Right renal cortex interstitium (tissue), 3 donors: ENCODE measurements at regions not wholly inside any gene's neighbourhood (a gene's known extent, or its start where the extent isn't known, plus 50 kb on each side); places are given as distances from the start of the nearest gene placed in this dataset.

Source experiments
- DNase-seq, 3 donors: peaks; one replicate each; pipeline ENCODE4 v3.0.0-alpha.2; 2013; ENCODE audit warnings: low read depth in 3 of 3, low spot score in 2 of 3

- no peak for DNase-seq
Observed at GRCh38 chr13:58869566-58869965, 1238.0 kb downstream of the PCDH17 start.

GRCh38 chr13:58876473-58876872 is 1244.9 kb downstream of the PCDH17 start:
- no peak for DNase-seq

DNA sequence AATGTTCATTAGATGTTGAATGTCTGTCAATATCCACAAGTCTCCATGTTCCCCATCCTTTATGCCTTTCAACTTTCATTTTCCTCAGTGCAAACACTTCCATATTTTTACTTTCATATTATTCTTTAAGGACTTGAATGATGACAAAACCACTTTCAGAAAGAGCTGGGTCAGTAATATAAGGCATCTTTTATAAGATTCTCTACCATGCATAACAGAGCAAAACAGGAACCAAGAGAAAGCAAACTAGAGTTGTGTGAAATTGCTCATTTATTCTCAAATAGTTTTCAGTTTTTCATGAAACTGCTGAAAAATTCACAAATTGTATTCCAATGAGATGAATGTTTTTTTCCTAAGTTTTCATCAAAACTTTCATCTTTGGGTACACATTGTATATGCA is 1247.6 kb downstream of the PCDH17 start:
- DNase-seq, result no peak

DNA sequence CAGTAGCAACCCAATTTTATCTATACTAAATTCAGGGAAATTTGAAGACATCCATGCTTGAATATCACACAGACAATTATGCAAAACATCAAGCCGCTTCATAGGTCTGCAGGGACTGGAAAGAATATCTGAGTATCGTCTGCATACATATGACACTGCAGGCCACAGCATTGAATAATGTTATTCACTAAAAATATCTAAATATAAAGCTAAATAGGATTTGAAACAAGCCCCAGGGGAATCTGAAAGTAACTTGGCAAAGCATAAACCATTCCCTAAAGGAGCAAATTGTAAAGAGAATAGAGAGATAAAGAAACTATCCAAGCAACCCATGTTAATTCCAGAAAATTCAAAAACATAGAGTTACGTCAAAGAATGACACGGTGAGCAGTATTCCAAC is 1251.0 kb downstream of the PCDH17 start:
- DNase-seq, result no peak

DNA sequence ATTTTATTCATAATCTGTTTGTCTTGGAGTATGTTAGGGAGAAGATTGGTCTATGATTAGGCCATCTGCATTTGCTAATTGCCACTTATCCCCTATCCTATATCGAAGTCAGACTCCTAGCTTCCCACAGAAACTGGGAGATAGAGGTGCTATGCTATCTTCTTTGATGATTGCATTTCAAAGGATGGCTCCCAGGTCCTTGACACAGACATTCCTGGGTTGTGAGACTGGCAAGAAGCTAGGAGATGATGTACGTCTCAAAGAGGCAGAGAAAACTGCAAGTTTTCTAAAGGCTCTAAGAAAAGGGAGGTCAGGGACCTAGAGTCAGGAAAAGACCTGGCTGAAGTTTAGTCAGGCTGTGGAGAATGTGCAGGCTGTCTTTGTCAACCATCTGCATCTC is 1251.9 kb downstream of the PCDH17 start:
- no peak for DNase-seq

DNA sequence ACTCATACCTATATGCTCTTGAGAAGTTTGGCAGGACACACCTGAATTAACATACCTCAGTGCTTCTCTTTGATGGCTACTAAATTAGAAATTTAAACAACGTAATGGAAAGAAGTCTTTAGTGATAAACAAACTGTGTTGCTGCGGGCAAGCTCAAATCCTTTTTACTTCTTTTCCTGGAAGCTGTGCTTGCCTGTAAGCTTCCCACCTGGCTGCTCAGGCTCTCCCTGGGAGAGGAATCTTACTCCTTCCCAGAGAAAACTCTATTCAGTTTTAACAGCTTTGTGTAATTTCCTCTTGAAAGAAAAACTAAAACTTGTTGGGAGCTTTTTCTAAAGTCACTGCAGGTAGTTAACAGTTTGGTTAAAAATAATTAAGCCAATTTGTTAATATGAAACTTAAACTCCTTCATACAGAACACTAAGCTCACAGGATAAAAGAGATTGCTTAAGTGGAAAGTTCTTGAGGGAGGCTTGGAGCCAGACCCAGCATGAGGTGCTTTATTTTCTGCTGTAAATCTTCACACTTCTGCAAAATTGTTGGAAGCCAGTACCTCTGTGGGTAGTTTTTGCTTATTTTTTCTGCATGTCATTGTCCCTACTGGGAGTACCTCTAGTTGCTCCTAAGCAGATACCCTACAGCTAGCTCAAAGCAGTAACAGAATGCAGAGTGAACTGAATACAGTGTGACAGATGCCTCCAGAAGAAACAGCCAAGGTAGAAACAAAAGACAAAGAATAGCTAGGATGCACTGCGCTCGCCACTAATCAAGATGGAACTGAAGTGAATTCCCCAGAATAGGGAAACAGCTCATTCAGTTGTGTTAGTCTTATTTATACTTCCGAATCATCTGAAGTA is 1253.0 kb downstream of the PCDH17 start:
- DNase-seq, result peak in 2 of 3 donors; percentile 7

DNA sequence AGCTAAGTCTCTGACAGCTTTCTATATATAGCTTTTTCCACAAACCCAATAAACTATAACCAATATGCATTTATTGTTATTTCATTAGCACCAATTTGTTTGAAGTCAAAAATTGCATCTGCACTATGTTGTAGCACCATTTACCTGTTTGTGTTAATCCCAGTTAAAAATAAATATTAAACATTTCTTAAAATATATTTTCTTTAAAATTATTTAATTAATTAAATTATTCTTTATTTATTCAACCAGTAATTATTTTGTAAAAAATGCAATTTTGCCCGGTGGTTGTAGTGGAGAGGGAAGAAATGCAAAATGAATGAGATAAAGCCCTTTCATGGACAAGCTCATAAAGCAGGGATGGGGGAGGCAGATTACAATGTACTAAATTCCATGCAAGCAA is 1257.9 kb downstream of the PCDH17 start:
- DNase-seq, result no peak

GRCh38 chr13:58893396-58893795 is 1261.9 kb downstream of the PCDH17 start:
- no peak for DNase-seq

DNA sequence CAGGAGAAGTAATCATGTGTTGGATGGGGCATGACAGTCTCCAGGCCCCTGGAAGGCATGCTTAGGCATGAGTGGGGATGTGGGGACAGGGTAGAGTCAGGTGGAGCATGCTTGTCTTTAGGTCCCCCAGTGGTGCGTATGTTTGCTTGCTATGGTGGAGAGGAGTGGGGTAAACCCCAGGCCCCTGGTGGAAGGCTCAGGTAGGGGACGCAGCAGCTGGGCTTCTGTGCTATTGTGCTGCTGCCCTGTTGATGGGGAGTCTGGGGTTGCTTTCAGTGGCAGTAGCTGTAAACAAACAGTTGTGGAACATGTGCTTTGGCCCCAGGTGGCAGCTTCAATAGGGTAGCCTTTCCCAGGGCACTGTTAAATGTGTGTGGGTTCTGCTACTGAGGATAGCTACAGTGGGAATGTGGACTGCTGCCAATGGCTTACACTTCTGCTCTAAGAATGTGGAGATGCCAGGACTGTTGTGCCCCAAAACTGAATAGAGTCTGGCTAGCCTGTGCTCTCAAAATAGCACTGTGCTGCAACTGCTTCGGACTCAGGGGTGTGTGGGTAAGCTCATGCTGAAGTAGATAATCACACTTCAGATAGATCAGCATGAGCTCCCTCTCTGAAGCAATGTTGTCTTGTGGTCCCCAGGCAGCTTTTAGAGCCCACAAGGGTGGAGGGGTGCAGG is 1257.3 kb downstream of the DIAPH3 start:
- DNase-seq, result no peak

GRCh38 chr13:58907347-58907746 is 1256.4 kb downstream of the DIAPH3 start:
- DNase-seq, result no peak

GRCh38 chr13:58908019-58908679 is 1255.6 kb downstream of the DIAPH3 start:
- DNase-seq, result no peak

GRCh38 chr13:58919551-58919950 is 1244.2 kb downstream of the DIAPH3 start:
- peak; percentile 0 to 2 (median 1) for DNase-seq

DNA sequence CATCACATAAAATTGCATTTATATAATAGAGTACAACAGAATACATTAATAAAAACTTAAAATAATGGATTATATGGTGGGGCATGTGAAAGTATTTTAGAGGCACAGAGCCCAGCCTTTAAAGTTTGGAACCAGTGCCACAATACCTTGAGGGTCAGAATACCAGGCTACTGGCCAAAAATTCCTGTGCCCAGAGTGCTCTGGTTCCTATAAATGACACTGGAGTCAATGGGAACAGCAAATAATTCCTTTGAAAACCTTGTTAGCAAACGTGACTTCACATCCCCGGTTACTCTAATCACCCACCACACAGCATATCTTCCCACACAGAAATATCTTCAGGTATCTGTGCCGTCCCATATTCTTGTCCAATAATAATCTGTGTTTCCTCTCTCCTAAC is 1242.6 kb downstream of the DIAPH3 start:
- no peak for DNase-seq

GRCh38 chr13:58926858-58927257 is 1236.9 kb downstream of the DIAPH3 start:
- DNase-seq, result no peak

GRCh38 chr13:58933475-58933874 is 1230.3 kb downstream of the DIAPH3 start:
- DNase-seq, result no peak

DNA sequence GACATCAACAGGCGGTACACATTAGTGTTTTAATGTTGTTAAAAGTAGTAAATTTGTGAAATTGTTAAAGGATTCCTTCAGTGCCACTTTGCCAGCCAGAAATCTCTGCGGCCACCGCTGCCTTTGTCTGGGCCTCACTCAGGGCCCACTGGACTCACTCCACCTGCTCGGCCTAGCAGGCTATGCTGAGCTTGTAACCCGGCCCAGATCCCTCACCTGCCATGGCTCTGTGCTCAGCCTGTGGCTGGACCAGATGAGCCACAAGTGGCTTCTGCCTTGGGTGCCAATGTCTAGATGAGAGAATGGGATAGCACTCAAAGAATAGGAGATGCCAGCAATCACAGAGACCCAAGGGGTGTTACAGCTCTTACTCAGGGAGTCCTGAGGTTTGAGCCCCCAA is 1228.0 kb downstream of the DIAPH3 start:
- no peak for DNase-seq

DNA sequence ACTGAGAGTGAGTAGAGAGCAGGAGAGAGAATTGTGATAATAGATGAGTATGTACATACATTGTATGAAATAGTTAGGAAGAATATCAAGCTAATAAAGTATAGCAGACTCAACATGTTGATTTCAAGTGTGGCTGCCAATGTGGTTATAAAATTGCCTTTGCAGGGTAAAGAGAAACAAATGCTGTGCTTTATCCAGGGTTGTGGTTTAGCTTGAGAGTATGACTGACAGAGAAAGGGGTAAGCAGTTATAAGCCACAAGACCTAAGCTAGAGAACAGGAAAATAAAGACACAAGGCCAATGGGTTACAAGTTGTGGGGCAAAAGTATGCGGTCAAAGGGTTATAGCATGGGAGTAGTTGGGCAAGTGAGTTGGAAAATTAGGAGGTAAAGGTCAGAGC is 1217.5 kb downstream of the DIAPH3 start:
- DNase-seq, result no peak

GRCh38 chr13:58949646-58950045 is 1214.1 kb downstream of the DIAPH3 start:
- no peak for DNase-seq

DNA sequence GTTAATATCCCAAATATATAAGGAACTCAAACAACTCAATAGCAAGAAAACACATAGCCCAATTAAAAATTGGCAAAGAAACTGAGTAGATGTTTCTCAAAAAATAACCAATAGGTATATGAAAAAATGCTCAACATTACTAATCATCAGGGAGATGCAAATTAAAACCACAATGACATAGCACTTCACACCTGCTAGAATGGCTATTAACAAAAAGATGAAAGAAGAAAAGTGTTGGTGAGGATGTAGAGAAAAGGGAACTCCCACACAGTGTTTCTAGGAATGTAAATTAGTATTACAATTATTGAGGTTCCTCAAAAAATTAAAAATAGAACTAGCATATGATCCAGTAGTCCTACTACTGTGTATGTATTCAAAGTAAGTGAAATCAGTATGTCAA is 1212.8 kb downstream of the DIAPH3 start:
- no peak for DNase-seq

- DNase-seq, result no peak
Observed at GRCh38 chr13:58953638-58954037, 1210.1 kb downstream of the DIAPH3 start.

GRCh38 chr13:58955546-58956385 is 1208.0 kb downstream of the DIAPH3 start:
- no peak for DNase-seq
